CD4-positive, alpha-beta T cell (primary cell): ENCODE measurements at regions not wholly inside any gene's neighbourhood (a gene's known extent, or its start where the extent isn't known, plus 50 kb on each side); places are given as distances from the start of the nearest gene placed in this dataset.

ENCODE experiments used
- ATAC-seq: fragments of 200-7000 bp; cut with Tn5 transposase; one replicate; pipeline ENCODE4 v1.10.0; 2022; ENCODE audit warnings: mild to moderate bottlenecking; ENCODE audit not compliant: poor library complexity
- CTCF ChIA-PET: fragments of 350-600 bp; sonication (Branson Sonifier 250); formaldehyde crosslinking; loops from one replicate; lab custom pipeline; 2021; ENCODE audit warnings: antibody characterized with exemption, inconsistent platforms; lab: Charles Lee
- POLR2A ChIA-PET: fragments of 350-600 bp; sonication (Branson Sonifier 250); formaldehyde crosslinking; loops from one replicate; lab custom pipeline; 2021; ENCODE audit warnings: antibody characterized with exemption, inconsistent platforms; lab: Charles Lee
- DNase-seq, 14 experiments: peaks; one replicate each; pipeline ENCODE4 v3.0.0-alpha.2; 2013 to 2020; ENCODE audit warnings: mixed read lengths in 2 of 14
- H3K27ac ChIP-seq, 2 donors: one replicate each; pipeline versions ENCODE4 v1.5.1 to v1.7.0; 2013; ENCODE audit warnings: low read length in 2 of 2, low read depth in 1 of 2, mild to moderate bottlenecking in 1 of 2
- H3K27me3 ChIP-seq, 2 experiments: 1 replicate in 1 of 2; 2 replicates in 1 of 2; pipeline versions ENCODE4 v1.6.1 to v1.7.0; 2013; ENCODE audit warnings: low read length in 2 of 2, control low read depth in 1 of 2, mild to moderate bottlenecking in 1 of 2, moderate library complexity in 1 of 2; ENCODE audit not compliant: insufficient read depth in 2 of 2, control insufficient read depth in 1 of 2
- H3K36me3 ChIP-seq: one replicate; pipeline ENCODE4 v1.6.1; 2013; ENCODE audit warnings: low read length, control low read depth; ENCODE audit not compliant: insufficient read depth
- H3K4me1 ChIP-seq: one replicate; pipeline ENCODE4 v1.6.1; 2013; ENCODE audit warnings: low read length, control low read depth; ENCODE audit not compliant: insufficient read depth
- H3K4me3 ChIP-seq: one replicate; pipeline ENCODE4 v1.5.1; 2013; ENCODE audit warnings: mild to moderate bottlenecking, low read length, moderate library complexity
- H3K9me3 ChIP-seq, 2 experiments: 1 replicate in 1 of 2; 2 replicates in 1 of 2; pipeline versions ENCODE4 v1.6.1 to v1.7.0; 2013; ENCODE audit warnings: low read length in 2 of 2, mild to moderate bottlenecking in 2 of 2, control low read depth in 1 of 2, moderate library complexity in 1 of 2; ENCODE audit not compliant: control insufficient read depth in 1 of 2, insufficient read depth in 1 of 2
- H3K27ac Mint-ChIP-seq: one replicate; pipeline ENCODE4 v1.8.0; 2020; ENCODE audit warnings: mixed read lengths
- H3K27me3 Mint-ChIP-seq: one replicate; pipeline ENCODE4 v1.8.0; 2021; ENCODE audit warnings: mixed read lengths
- H3K36me3 Mint-ChIP-seq: one replicate; pipeline ENCODE4 v1.8.0; 2021; ENCODE audit warnings: low read depth, mixed read lengths
- H3K4me1 Mint-ChIP-seq: one replicate; pipeline ENCODE4 v1.8.0; 2021; ENCODE audit warnings: low read depth, mixed read lengths
- H3K4me3 Mint-ChIP-seq: one replicate; pipeline ENCODE4 v1.8.0; 2020; ENCODE audit warnings: mild to moderate bottlenecking, mixed read lengths
- H3K9me3 Mint-ChIP-seq: one replicate; pipeline ENCODE4 v1.8.0; 2020; ENCODE audit warnings: mixed read lengths
- intact Hi-C, 2 experiments: fragments of 100-400 bp; cut with DNase I in 1 of 2; cut with micrococcal nuclease in 1 of 2; formaldehyde crosslinking; loops; one replicate each; pipeline versions ENCODE4 v1.15.1 to v1.9.0; 2023 to 2025; cut with DNase I, micrococcal nuclease
- TF ChIP-seq, protein P1 (sequence below): fragments of 200-600 bp; IDR thresholded peaks from one replicate; pipeline ENCODE4 v1.8.0; 2022; ENCODE audit warnings: antibody characterized with exemption, mild to moderate bottlenecking

- Mint-ChIP-seq H3K4me1 (no peaks in the 10 kb centered on the region), H3K27me3 (peaks cover 13% of the 10 kb centered on the region), H3K36me3 (no peaks in the 10 kb centered on the region), H3K9me3 (peaks cover 2% of the 10 kb centered on the region), H3K4me3 (no peak overlapping the region), H3K27ac (no peak overlapping the region)
- intact Hi-C loops = no loop called here
- H3K36me3 ChIP-seq = no peaks in the 10 kb centered on the region
- ChIA-PET CTCF (no interaction called here), POLR2A (no interaction called here)
- ATAC-seq (no peak), DNase-seq (no peak)
- H3K4me3 ChIP-seq = no peak overlapping the region
- peaks cover 0 to 10% of the 10 kb centered on the region in 2 experiments for H3K9me3 ChIP-seq
- TF ChIP-seq, protein P1, sequence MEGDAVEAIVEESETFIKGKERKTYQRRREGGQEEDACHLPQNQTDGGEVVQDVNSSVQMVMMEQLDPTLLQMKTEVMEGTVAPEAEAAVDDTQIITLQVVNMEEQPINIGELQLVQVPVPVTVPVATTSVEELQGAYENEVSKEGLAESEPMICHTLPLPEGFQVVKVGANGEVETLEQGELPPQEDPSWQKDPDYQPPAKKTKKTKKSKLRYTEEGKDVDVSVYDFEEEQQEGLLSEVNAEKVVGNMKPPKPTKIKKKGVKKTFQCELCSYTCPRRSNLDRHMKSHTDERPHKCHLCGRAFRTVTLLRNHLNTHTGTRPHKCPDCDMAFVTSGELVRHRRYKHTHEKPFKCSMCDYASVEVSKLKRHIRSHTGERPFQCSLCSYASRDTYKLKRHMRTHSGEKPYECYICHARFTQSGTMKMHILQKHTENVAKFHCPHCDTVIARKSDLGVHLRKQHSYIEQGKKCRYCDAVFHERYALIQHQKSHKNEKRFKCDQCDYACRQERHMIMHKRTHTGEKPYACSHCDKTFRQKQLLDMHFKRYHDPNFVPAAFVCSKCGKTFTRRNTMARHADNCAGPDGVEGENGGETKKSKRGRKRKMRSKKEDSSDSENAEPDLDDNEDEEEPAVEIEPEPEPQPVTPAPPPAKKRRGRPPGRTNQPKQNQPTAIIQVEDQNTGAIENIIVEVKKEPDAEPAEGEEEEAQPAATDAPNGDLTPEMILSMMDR = no peak
- H3K27ac ChIP-seq = no peak overlapping the region
- peaks cover 2 to 8% of the 10 kb centered on the region in 2 experiments for H3K27me3 ChIP-seq
- H3K4me1 ChIP-seq = no peaks in the 10 kb centered on the region
Measured at GRCh38 chr3:139103484-139103883, 58.8 kb upstream of the PRR23C start.

DNA sequence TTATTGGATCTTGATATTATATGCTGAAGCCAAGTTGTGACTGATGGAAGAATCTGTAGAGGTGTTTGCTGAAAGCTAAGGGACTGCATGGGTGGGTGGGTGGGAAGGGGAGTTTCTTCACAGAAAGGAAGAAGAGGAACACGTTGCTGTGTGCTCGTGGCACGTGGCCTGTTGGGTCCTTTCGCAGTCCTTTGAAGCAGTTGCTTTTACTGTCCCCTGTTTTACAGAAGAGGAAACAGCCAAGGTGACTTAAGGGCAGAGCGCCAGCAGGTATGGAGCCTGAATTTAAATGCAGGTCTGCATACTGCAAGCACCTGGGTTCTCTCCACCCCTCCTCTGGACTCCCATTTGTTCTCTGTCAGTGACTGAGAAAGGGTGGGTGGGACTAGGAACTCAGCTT is 59.4 kb upstream of the PRR23C start:
- no peaks in the 10 kb centered on the region for H3K9me3 Mint-ChIP-seq
- Histone ChIP-seq H3K27ac (no peak overlapping the region), H3K4me3 (no peak overlapping the region), H3K9me3 (peaks cover 0 to 10% of the 10 kb centered on the region in 2 experiments), H3K27me3 (peaks cover 2 to 10% of the 10 kb centered on the region in 2 experiments), H3K4me1 (no peaks in the 10 kb centered on the region), H3K36me3 (no peaks in the 10 kb centered on the region)
- no peak overlapping the region for H3K27ac Mint-ChIP-seq
- H3K4me3 Mint-ChIP-seq = no peak overlapping the region
- H3K4me1 Mint-ChIP-seq = no peaks in the 10 kb centered on the region
- TF ChIP-seq, protein P1 = no peak
- no peaks in the 10 kb centered on the region for H3K36me3 Mint-ChIP-seq
- CTCF ChIA-PET = no interaction called here
- H3K27me3 Mint-ChIP-seq = peaks cover 17% of the 10 kb centered on the region
- intact Hi-C loops = no loop called here
- POLR2A ChIA-PET = no interaction called here
- ATAC-seq = no peak
- no peak for DNase-seq

DNA sequence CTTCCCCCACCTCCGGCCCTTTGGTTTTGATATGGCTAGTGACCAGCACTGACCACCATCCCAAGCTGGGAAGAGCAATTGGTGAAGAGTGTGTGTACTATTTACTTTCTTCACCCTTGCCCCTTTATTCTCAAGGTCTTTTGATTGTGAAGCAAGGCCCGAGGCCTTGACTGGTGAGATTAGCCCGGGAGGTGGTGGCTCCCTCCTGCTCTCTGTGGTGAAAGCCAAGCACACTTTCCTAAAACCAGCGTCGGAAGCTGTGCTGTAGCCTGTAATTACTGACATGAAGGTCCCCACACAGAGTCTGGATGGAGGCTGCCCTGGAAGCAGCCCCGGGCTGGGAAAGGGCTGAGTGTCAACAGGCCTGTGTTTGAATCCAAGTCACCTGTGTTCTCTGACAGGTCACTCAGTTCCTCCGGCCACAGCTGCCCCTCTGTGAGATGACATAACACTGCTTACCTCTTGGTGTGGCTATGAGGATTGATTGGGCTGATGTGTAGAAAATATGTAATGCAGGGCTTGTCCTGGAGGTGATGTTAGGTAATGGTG is 60.5 kb upstream of the PRR23C start:
- ChIA-PET CTCF (no interaction called here), POLR2A (no interaction called here)
- Histone ChIP-seq H3K36me3 (no peaks in the 10 kb centered on the region), H3K4me1 (no peaks in the 10 kb centered on the region), H3K4me3 (no peak overlapping the region), H3K9me3 (peaks cover 0 to 4% of the 10 kb centered on the region in 2 experiments), H3K27me3 (peaks cover 2 to 9% of the 10 kb centered on the region in 2 experiments), H3K27ac (no peak overlapping the region)
- H3K27me3 Mint-ChIP-seq = peaks cover 9% of the 10 kb centered on the region
- intact Hi-C loops = no loop called here
- H3K4me3 Mint-ChIP-seq = no peak overlapping the region
- no peaks in the 10 kb centered on the region for H3K9me3 Mint-ChIP-seq
- no peak for ATAC-seq
- TF ChIP-seq, protein P1 = no peak
- no peak overlapping the region for H3K27ac Mint-ChIP-seq
- DNase-seq = no peak
- no peaks in the 10 kb centered on the region for H3K4me1 Mint-ChIP-seq
- no peaks in the 10 kb centered on the region for H3K36me3 Mint-ChIP-seq
